ENCODE measurements at regions not wholly inside any gene's neighbourhood (a gene's known extent, or its start where the extent isn't known, plus 50 kb on each side); places are given as distances from the start of the nearest gene placed in this dataset.

GRCh38 chr5:77876316-77876715, 100.2 kb upstream of the TBCA start:
- Histone ChIP-seq H3K27me3 (no peaks in the 10 kb centered on the region), H3K4me3 (no peak overlapping the region), H3K36me3 (no peaks in the 10 kb centered on the region), H3K27ac (no peak overlapping the region), H3K4me1 (peaks cover 0 to 6% (median 0%) of the 10 kb centered on the region in 4 donors), H3K9me3 (no peaks in the 10 kb centered on the region)
- 88 to 91% methylated on average over 1 of the region's 1 CpG for WGBS, 2 donors
- intact Hi-C loops (cut with DNase I) = no loop called here
- TF ChIP-seq POLR2AphosphoS5 (IDR thresholded peaks at IDR 0.05) (no peak), POLR2A (IDR thresholded peaks at IDR 0.05) (no peak), EP300 (IDR thresholded peaks at IDR 0.05) (no peak)
- TF ChIP-seq, protein P1, sequence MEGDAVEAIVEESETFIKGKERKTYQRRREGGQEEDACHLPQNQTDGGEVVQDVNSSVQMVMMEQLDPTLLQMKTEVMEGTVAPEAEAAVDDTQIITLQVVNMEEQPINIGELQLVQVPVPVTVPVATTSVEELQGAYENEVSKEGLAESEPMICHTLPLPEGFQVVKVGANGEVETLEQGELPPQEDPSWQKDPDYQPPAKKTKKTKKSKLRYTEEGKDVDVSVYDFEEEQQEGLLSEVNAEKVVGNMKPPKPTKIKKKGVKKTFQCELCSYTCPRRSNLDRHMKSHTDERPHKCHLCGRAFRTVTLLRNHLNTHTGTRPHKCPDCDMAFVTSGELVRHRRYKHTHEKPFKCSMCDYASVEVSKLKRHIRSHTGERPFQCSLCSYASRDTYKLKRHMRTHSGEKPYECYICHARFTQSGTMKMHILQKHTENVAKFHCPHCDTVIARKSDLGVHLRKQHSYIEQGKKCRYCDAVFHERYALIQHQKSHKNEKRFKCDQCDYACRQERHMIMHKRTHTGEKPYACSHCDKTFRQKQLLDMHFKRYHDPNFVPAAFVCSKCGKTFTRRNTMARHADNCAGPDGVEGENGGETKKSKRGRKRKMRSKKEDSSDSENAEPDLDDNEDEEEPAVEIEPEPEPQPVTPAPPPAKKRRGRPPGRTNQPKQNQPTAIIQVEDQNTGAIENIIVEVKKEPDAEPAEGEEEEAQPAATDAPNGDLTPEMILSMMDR (IDR thresholded peaks at IDR 0.05) = no peak
- DNase-seq = no peak

GRCh38 chr5:77874691-77875090, 98.6 kb upstream of the TBCA start:
- no peak overlapping the region for H3K27ac ChIP-seq
- no peak for DNase-seq
- WGBS, 2 donors = 82% methylated on average over 6 of the region's 6 CpGs
- intact Hi-C loops (cut with DNase I) = no loop called here
- no peak for TF ChIP-seq EP300 (IDR thresholded peaks at IDR 0.05)
- TF ChIP-seq, protein P1 (IDR thresholded peaks at IDR 0.05) = no peak
- TF ChIP-seq POLR2AphosphoS5 (IDR thresholded peaks at IDR 0.05) = no peak
- TF ChIP-seq POLR2A (IDR thresholded peaks at IDR 0.05) = no peak
- H3K36me3 ChIP-seq = no peaks in the 10 kb centered on the region
- H3K4me3 ChIP-seq = no peak overlapping the region
- H3K27me3 ChIP-seq = no peaks in the 10 kb centered on the region
- peaks cover 0 to 6% (median 0%) of the 10 kb centered on the region in 4 donors for H3K4me1 ChIP-seq
- H3K9me3 ChIP-seq = no peaks in the 10 kb centered on the region

DNA sequence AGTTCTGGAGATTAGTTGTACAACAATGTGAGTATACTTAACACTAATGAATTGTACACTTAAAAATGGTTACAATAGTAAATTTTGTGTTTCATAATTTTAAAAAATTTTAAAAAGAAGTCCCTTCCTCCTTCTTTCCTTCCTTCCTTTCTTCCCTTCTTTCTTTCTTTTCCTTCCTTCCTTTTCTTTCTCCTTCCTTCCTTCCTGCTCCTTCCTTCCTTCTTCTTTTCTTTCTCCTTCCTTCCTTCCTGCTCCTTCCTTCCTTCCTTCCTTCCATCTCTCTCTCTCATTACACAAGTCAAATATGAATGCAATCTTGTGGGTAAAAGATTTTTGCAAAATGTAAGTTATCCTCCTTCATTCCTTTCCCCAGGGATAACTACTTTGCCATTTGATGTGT, 97.1 kb upstream of the TBCA start:
- Histone ChIP-seq H3K27ac (no peak overlapping the region), H3K4me3 (no peak overlapping the region), H3K4me1 (peaks cover 0 to 6% (median 0%) of the 10 kb centered on the region in 4 donors), H3K27me3 (no peaks in the 10 kb centered on the region), H3K9me3 (no peaks in the 10 kb centered on the region), H3K36me3 (no peaks in the 10 kb centered on the region)
- intact Hi-C loops (cut with DNase I) = no loop called here
- TF ChIP-seq POLR2A (IDR thresholded peaks at IDR 0.05) (no peak), EP300 (IDR thresholded peaks at IDR 0.05) (no peak), POLR2AphosphoS5 (IDR thresholded peaks at IDR 0.05) (no peak)
- TF ChIP-seq, protein P1 (IDR thresholded peaks at IDR 0.05) = no peak
- no peak for DNase-seq

DNA sequence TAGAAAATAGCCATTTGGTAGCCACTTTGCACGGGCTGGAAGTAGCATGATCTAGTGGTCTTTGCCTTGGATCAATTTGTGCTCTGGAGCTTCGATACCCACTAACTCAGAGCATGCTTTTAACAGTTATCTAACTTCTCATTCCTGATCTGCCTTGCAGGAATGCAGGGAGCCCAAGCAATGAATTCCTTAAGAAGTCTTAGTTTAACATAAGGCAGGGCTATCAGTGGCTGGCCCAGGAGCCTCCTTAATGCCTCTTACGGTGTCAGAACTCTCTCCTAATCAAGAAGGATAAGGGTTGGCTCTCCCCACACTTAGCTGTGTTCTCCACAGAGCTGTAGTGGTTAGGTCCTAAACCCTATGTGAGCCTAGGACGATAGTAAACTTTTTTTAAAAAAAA, 95.8 kb upstream of the TBCA start:
- no peak overlapping the region for H3K4me3 ChIP-seq
- DNase-seq = no peak
- TF ChIP-seq, protein P1 (IDR thresholded peaks at IDR 0.05) = no peak
- TF ChIP-seq POLR2A (IDR thresholded peaks at IDR 0.05) (no peak), POLR2AphosphoS5 (IDR thresholded peaks at IDR 0.05) (no peak), EP300 (IDR thresholded peaks at IDR 0.05) (no peak)
- no peaks in the 10 kb centered on the region for H3K27me3 ChIP-seq
- H3K27ac ChIP-seq = no peak overlapping the region
- WGBS, 2 donors = 66 to 87% methylated on average over 4 of the region's 4 CpGs
- intact Hi-C loops (cut with DNase I) = no loop called here
- peaks cover 0 to under 1% (median 0%) of the 10 kb centered on the region in 4 donors for H3K4me1 ChIP-seq
- H3K9me3 ChIP-seq = no peaks in the 10 kb centered on the region
- H3K36me3 ChIP-seq = no peaks in the 10 kb centered on the region

DNA sequence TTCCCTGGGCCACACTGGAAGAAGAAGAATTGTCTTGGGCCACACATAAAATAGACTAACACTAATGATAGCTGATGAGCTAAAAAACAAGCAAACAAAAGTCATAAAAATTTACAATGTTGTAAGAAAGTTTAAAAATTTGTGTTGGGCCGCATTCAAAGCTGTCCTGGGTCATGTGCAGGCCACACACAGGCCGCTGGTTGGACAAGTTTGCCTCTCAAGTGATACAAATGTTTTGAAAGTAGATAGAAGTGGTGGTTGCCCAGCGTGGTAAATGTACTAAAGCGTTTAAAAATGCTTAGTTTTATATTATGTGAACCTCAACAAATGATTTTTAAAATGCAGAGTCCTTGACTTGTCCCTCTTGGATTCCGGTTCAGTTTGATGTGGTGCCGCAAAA, 94.9 kb upstream of the TBCA start:
- no peaks in the 10 kb centered on the region for H3K36me3 ChIP-seq
- 85 to 91% methylated on average over 6 of the region's 6 CpGs for WGBS, 2 donors
- intact Hi-C loops (cut with DNase I) = no loop called here
- no peaks in the 10 kb centered on the region for H3K4me1 ChIP-seq
- H3K9me3 ChIP-seq = no peaks in the 10 kb centered on the region
- H3K4me3 ChIP-seq = no peak overlapping the region
- no peaks in the 10 kb centered on the region for H3K27me3 ChIP-seq
- no peak for TF ChIP-seq EP300 (IDR thresholded peaks at IDR 0.05)
- no peak for TF ChIP-seq POLR2A (IDR thresholded peaks at IDR 0.05)
- no peak for TF ChIP-seq POLR2AphosphoS5 (IDR thresholded peaks at IDR 0.05)
- TF ChIP-seq, protein P1 (IDR thresholded peaks at IDR 0.05) = no peak
- no peak overlapping the region for H3K27ac ChIP-seq
- no peak for DNase-seq

Data from sigmoid colon (tissue), 6 donors.